GM12873 (cell line): ENCODE measurements at regions not wholly inside any gene's neighbourhood (a gene's known extent, or its start where the extent isn't known, plus 50 kb on each side); places are given as distances from the start of the nearest gene placed in this dataset.

Experiments
- CTCF ChIP-seq: IDR thresholded peaks from 2 replicates; pipeline ENCODE4 v1.5.1; 2012; ENCODE audit warnings: low read depth, mild to moderate bottlenecking, moderate library complexity, low read length, control low read depth; ENCODE audit not compliant: insufficient read depth; ENCODE audit errors: missing control alignments

GRCh38 chr3:72032441-72033135, 247.6 kb upstream of the PROK2 start:
- TF ChIP-seq CTCF = no peak

GRCh38 chr3:72031581-72031980, 246.6 kb upstream of the PROK2 start:
- no peak for TF ChIP-seq CTCF

DNA sequence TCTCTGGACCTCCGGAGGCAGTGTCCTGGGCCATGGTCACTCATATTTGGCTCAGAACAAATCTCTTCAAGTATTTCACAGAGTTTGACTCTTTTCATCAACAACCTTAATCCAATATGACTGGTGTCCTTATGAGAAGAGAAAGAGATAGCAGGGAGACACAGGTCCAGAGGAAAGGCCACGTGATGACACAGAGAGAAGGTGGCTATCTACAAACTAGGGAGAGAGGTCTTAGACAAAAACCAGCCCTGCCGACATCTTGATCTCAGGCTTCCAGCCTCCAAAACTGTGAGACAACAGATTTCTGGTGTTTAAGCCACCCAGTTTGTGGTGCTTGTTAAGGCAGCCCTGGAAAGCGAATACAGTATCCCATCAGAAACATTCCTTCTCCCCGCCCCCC, 237.1 kb upstream of the PROK2 start:
- no peak for TF ChIP-seq CTCF

DNA sequence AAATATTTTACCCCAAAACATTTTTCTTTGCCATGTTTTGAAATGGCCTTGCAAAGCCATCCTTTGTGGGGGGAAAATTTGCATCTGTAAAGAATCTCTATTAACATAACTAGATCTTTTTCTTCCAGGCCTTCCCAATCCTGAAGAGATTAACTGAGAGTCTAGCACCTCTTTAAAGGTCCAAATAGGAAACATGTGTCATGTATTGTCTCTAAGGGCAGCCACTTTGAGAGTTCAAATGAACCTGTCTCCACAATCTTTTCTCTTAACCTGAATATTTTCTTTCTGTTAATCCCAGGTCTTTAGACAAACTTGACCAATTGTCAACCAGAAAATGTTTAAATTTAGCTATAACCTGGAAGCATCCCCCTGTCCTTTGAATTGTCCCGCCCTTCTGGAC, 236.6 kb upstream of the PROK2 start:
- no peak for TF ChIP-seq CTCF

GRCh38 chr3:72018343-72018984, 233.5 kb upstream of the PROK2 start:
- no peak for TF ChIP-seq CTCF

DNA sequence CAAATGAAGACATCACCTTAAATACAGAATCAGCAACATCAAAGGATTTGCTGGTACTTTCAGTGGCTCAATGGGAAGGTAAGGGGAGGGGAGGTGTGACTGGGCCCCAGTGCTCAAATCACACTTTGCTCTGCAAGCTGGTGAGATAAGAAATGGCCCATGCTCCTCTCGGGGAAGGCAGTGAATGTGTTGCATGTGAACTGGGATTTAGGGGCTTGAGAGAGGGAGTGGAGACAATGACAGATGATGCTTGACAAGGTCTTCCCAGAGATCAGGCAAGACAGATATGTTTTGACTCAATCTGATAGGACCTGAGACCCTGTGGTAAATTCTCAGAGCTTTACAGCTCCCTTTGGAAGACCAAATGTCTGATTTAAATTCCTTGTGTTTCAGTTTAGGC, 233.0 kb upstream of the PROK2 start:
- TF ChIP-seq CTCF = no peak

- TF ChIP-seq CTCF = no peak
These were observed 232.4 kb upstream of the PROK2 start for GRCh38 chr3:72017311-72017710.
